HepG2 (cell line): ENCODE measurements at regions not wholly inside any gene's neighbourhood (a gene's known extent, or its start where the extent isn't known, plus 50 kb on each side); places are given as distances from the start of the nearest gene placed in this dataset.

ENCODE experiments used
- PHF21A ChIP-seq: sonication (generic); formaldehyde crosslinking; IDR thresholded peaks from 2 replicates; pipeline ENCODE4 v1.5.0; 2020; ENCODE audit warnings: mild to moderate bottlenecking, missing genetic modification reagents
- ZNF143 ChIP-seq: sonication (generic); formaldehyde crosslinking; IDR thresholded peaks from 2 replicates; pipeline ENCODE4 v1.4.0; 2020; ENCODE audit warnings: missing genetic modification reagents
- TF ChIP-seq, protein P1 (sequence below): sonication (generic); formaldehyde crosslinking; IDR thresholded peaks from 2 replicates; pipeline ENCODE4 v1.5.0; 2020; ENCODE audit warnings: mild to moderate bottlenecking, missing genetic modification reagents, moderate library complexity

- TF ChIP-seq PHF21A (CRISPR knock-in tag) (no peak), ZNF143 (CRISPR knock-in tag) (no peak)
- TF ChIP-seq, protein P1, sequence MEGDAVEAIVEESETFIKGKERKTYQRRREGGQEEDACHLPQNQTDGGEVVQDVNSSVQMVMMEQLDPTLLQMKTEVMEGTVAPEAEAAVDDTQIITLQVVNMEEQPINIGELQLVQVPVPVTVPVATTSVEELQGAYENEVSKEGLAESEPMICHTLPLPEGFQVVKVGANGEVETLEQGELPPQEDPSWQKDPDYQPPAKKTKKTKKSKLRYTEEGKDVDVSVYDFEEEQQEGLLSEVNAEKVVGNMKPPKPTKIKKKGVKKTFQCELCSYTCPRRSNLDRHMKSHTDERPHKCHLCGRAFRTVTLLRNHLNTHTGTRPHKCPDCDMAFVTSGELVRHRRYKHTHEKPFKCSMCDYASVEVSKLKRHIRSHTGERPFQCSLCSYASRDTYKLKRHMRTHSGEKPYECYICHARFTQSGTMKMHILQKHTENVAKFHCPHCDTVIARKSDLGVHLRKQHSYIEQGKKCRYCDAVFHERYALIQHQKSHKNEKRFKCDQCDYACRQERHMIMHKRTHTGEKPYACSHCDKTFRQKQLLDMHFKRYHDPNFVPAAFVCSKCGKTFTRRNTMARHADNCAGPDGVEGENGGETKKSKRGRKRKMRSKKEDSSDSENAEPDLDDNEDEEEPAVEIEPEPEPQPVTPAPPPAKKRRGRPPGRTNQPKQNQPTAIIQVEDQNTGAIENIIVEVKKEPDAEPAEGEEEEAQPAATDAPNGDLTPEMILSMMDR (CRISPR knock-in tag): no peak
Measured at GRCh38 chr10:107391901-107392300, 227.4 kb upstream of the SORCS1 start.
